Hypothalamus (tissue), 51 donors: ENCODE measurements at regions not wholly inside any gene's neighbourhood (a gene's known extent, or its start where the extent isn't known, plus 50 kb on each side); places are given as distances from the start of the nearest gene placed in this dataset.

Experiments used
- DNase-seq, 51 donors: peaks; one replicate each; lab custom pipeline; 2025; lab: John Stamatoyannopoulos, UW

DNA sequence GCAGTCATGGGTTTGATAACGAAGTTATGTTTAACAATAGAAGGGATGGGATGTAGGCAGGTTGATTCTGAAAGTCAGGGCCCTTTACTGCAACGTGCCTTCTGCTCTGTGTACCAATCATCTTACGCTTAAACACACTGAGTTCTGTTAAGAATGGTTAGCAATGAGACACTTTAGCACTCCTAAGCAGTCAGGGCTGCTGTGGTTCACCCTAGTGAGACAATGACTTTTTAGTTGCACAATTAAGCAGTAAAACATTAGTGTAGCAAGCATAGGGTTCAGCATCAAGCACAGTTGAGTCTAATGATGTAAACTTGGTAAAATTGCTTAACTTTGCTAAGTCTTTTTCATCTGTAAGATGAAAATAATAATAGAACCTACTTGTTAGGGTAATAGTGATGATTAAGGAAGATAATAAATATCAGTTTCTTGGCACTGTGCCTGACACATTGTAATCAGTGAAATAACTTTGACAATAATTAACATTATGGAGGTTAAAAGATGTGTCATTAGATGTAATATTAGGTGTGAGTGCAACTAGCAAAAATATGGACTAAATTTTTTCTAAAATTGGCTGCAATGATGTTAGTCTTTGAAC lies 484.2 kb upstream of the THBS1 start:
- DNase-seq: no peak

DNA sequence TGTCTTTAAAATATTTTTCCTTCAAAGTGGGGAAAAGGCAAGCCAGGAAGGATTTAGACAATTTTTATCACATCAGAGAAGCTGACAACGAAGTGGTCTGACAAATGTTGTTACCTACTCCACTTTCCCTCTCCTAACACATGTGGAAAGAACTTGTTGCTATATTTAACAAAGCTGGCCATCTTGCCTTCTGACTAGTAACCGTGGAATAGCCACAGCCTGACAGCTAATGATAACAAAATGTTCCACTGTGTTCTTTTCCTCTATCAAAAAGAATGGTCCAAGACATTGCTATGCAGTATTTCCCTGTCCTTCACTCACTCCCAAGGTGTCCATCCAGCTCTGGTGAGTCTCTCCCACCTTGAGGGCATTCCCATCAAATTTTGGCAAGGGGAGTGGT lies 481.4 kb upstream of the THBS1 start:
- DNase-seq: no peak

DNA sequence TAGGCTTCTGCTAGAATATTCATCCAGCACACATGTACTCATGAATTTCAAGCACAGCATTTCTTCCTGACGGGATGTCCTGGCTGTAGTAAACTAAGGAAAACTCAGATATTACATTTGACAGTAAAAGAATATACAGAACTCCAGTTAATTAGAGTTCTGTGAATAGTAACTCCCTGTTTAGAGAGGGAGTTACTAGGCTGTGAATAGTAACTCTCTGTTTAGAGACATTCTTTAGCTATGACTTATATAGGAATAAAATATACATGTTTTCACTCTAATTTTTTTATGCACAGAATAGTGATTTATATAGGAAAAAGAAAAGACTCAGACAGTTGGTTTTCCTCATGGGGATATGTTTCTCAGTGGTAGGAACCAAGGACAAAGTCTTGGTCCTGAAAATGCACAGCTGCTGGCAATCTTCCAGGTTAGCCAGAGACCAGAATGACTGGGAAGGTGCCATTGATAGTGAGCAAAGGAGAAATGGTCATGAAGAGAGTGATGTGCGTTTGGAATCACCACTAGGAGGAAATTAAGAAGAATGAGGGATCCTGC lies 480.7 kb upstream of the THBS1 start:
- no peak for DNase-seq

DNA sequence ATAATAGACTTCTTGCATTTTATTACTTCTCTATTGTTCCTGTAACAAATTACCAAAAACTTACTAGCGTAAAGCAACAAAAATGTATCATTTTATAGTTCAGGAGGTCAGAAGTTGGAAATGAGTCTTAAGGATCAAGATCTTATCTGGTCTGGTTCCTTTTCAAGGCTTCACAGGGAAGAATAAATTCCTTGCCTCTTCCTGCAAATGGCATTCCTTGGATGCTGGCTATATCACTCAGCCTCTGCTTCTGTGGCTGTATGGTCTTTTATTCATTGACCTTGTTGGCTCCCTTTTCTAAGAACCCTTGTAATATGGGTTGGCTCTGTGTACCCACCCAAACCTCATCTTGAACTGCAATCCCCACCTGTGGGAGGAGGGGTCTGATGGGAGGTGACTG lies 478.4 kb upstream of the THBS1 start:
- DNase-seq: no peak

DNA sequence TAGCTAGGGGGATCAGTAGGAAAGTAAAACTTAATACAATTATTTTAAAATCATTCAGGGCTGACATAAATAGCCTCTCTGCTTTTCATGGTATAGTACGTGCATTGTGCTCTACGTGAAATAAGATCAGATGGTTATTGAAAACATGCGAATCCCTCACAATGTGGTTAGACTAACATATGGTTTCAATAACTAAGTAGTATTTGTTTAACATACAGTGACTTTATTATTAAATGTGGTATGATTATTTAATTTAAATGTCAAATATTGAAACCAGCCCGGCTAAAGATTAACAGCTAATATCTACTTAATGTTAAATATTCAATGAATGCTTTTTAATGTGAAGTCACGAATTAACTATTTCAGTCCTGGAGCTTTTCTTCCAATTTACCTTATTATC lies 473.9 kb upstream of the THBS1 start:
- no peak for DNase-seq

DNA sequence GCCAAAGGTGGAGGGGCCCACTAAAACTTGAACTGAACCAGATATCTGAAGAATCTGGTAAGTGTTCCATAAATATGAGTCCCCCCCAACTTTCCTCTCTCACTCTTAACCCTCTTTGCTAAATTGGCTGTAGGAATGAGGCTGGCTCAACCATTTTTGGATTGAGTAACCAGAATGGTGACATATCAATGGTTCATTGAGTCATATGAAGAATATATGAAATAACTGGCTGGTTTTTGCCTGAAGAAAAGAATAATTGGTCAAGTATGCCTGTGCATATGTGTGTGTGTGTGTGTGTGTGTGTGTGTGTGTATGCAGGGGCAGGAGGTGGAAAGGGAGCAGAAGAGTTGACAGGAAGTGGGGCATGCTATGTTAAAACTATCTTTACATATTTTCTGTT lies 472.9 kb upstream of the THBS1 start:
- no peak for DNase-seq

DNA sequence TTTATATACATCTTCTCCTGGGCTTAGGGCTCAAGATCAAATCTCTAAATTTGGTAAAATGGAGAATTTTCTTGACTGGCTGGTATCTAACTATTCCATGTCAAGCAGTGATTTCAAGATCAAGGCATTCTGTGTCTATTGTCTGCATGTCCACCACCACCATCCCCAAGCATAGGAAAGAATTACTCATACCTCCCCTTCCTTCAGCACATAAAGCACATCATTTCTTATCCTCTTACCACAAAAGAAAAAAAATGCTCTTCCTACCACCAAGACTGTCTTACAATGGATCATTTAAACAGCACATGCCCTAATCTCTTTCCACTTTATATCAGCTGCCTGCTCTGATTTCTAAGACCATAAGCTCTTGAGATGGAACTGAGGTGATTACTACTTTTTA lies 470.5 kb upstream of the THBS1 start:
- no peak for DNase-seq

DNA sequence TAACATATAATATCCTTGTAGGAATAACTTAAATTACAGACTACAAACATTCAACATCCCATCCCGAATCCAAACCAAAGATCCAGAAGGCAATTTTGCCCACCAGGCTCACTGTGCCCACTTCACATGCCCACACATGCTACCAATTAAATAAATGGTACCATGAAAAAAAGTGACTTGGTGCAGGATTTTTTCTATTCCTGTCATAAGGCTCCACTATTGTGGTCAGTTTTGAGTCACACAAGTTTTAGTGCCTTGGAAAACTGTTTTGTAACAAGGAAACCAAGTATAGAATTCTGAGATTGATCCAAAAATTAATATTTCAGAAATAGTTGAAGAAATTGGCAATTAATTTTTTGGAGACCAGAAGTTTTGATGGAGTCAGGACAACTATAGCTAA lies 470.1 kb upstream of the THBS1 start:
- DNase-seq: no peak

DNA sequence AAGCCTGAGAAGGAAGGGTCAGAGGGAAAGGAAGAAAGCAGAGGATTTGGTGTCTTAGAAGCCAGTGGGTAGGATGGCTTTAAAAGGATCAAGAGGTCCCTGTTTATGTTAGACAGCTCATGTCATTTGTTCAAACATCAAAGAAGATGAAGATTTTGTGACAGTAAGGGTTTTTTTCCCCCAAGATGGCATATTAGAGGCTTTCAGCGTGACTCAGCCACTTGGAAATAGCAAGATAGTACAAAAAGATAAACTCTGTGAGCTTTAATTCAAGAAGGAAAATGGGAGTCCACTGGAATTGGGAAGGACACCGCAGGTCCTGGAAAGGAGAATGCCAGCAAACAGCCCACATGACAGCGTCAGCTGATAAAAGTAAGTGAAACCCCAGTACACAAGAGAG lies 467.1 kb upstream of the THBS1 start:
- DNase-seq: no peak

DNA sequence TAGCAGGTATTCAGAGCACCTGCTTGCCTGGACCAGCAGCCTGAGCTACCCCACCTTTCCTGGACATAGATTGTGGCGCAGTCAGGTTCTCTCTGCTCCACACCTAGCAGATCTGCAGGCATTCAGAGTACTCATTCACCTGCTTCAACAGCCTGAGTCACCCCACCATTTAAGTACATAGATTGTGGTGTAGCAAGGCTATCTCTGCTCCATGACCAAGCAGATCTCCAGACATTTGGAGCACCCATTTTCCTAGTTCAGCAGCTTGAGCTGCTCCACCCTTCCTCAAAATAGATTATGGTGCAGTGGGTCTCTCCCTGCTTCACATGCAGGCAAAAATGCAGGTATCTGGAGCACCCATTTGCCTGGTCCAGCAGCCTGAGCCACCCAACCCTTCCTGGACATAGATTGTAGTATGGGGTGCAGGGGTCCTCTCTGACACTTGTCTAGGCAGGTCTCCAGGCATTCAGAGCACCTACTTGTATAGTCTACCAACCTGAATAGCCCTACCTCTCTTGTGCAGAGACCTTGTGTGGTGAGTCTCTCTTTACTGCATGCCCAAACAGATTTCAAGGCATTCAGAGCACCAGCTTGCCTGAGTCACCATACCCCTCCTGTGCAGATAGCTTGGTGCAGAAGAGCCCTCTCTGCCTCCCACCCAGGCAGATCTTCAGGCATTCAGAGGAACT lies 466.0 kb upstream of the THBS1 start:
- no peak for DNase-seq

DNA sequence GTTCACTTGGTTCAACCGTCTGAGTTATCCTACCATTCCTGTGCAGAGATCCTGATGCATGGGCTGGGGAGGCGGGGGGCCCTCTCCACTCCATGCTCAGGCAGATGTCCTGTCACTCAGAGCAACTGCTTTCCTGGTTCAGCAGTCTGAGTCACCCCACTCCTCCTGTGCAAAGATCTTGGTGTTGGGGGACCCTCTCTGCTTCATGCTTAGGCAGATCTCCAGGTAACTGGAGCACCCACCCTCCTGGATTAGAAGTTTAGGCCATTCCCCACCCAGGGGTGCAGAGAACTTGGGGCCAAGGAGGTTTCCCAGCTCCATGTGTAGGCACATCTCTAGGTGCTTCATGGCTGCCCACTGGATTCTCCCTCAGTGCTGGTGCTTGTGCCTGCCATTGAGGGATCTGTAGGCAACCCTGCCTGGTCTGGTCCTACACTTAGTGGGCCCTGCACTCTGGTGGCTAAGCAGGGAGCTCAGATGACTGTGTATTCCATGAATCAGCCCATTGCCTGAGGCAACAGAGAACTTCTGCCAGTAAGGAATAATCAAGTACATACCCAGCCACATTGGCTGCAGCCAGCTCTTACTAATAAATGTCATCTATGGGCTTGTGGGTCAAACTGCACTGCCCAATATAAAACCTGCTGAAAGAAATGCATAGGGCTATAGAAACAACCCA lies 465.4 kb upstream of the THBS1 start:
- DNase-seq: no peak

DNA sequence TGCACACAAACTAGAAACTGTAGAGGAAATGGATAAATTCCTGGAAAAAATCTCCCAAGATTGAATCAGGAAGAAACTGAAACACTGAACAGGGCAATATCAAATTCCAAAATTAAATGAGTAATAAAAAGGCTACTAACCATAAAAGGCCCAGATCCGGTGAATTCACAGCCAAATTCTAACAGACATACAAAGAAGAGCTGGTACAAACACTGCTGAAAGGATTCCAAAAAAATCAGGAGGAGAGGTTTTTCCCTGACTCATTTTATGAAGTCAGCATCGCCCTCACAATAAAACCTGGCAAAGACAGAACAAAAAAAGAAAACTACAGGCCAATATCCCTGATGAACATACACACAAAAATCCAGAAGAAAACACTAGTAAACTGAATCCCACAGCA lies 462.4 kb upstream of the THBS1 start:
- DNase-seq: no peak

DNA sequence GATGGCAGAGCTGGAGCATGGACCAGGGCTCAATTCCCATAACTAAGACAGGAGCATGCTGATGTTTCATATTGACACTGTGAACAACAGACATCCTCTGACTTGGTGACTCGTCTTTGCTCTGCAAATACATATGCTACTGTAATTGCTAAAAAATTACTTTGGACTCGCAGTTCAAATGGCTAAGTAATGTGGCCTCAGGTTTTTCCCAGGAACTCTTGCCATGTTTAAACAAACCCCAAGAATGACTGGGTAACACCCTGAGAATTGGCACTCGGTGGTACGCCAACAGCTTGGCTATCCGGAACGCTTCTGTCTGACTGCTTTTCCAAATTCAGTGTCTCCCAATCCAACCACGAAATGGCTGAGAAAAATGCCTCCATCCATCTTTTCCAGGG lies 456.7 kb upstream of the THBS1 start:
- no peak for DNase-seq

DNA sequence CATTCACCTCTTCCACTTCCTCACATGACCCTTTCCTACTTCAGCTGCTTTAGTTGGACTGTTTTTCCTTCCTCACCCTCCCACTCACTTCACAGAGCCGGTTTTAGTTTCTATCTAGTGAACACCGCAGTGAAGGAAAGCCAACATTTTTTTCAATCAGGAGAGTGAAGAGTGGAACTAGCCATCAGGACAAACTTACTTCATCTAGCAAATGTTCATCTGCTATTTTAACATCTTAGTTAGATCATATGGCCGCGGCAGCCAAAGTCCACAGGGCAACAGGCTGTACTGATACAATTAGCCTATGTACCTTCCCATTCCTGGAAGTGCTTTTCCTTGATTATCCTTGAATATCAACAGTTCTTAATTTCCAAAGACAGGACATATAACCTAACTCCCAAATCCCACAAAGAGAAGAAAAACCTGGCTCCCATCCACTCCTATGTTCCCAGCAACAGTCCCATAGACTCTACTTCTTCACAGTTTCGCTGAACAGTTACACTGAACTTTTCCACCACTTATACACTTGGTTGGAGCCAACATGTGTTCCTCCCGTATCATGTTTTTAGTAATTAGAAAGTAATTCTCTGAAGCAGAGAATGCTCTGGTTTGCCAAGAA lies 456.2 kb upstream of the THBS1 start:
- DNase-seq: no peak

DNA sequence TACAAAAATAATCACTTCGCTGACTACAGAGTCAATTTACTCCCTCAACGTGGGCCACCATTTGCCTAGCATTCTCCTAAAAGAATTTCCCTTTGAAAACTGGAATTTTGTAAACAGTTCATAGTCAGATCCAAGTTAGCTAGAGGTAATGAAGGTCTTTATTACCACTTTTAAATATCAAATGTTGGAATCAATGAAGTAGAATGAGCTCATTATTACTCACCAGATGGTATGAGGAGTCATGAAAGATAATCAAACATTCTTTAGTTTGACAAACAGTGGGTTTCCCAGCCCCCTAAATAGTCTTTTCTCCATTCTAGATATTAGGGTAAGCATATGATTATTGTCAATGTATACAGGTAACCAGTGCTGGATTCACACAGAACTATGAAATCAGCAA lies 455.7 kb upstream of the THBS1 start:
- no peak for DNase-seq

DNA sequence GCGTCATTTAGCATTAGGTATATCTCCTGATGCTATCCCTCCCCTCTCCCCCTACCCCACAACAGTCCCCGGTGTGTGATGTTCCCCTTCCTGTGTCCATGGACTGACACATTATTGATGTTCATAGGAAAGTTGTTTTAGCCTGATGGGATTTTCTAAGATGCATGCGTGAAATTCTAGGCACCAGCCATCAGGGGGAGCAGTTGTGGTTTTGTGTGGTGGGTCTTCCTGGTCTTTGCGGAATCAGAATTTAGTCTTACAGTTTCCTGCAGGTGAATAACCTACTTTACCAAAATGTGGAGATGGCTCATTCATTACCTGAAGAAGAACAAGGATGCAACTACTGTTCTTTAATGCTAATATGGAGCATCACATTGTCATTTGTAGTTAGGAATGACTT lies 455.0 kb upstream of the THBS1 start:
- peak in 2 of 51 donors; percentile 1 to 5 for DNase-seq

DNA sequence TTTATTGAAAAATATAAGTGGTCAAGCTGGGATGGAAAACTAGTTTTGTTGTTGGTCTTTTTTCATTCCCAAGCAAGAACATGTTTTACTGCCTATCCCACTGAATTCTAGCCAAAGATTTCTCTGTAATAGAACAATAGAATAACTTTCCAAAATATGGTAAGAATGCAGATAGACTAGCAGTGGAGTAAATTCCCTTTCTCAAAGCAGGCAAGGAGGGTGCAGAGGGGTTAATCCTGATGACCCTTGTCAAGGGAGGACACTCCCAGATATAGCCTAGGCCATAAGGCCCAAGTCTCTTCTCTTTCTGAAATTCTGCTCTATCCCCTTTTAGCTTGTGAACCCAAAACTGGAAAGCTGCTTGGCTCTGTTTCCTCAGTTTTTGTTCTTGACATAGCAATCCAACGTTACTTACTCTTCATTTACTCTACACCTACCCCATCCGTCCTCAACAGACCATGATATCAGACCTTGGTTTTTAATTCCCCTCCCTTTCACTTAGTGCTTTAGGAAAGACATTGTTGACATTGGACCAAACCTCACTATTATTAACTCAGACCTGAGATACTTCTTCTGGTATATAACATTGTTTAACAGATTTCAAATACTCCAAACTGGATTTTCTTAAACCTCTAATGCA lies 453.6 kb upstream of the THBS1 start:
- DNase-seq: no peak

DNA sequence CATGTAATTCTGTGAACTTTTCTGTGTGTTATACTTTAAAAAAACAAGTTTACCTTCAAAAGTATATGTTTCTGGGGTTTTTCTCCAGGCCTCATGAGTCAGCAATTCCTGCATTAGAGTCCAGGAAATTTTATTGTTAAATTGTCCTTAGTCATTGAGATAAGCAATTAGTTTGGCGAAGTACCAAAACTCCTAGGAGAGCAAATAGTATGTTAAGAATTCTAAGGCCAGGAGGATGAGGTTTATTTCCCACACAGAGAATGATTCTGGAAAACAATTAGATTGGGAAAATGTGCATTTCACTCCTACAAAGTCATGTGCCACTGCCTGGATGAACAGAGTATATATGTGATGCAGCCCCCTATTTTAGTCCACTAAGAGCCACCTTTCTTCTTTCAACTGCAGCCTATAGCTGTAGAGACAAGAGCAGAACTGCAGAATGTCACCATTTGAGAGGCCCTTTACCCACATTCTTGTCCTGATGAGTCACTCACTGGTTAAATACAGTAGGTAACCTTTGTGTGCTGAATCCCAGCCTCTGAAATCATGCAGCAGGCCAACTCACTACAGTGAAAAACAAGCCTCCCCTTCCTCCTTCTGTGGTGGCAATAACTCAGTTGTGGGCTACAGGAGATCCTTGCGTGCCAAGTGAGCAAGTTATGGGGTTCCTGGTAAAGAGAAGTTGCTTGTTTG lies 452.8 kb upstream of the THBS1 start:
- DNase-seq: no peak

DNA sequence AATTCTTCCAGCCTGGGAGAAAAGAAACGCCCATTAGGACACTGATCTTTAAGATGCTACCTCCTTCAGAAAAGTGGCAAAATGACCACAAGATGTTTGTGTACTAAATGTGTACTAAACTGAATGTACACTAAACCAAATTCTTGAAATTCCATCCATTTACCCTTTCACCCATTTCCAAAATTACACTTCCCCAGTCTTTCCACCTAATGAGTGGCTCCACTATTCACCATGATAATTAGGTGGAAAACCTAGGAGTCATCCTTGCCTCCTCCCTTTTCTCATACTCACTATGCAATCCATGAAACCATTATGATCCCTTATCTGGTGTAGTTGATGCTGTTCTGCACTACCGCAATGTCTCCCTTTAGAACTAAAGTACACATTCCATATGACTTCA lies 452.1 kb upstream of the THBS1 start:
- DNase-seq: no peak

DNA sequence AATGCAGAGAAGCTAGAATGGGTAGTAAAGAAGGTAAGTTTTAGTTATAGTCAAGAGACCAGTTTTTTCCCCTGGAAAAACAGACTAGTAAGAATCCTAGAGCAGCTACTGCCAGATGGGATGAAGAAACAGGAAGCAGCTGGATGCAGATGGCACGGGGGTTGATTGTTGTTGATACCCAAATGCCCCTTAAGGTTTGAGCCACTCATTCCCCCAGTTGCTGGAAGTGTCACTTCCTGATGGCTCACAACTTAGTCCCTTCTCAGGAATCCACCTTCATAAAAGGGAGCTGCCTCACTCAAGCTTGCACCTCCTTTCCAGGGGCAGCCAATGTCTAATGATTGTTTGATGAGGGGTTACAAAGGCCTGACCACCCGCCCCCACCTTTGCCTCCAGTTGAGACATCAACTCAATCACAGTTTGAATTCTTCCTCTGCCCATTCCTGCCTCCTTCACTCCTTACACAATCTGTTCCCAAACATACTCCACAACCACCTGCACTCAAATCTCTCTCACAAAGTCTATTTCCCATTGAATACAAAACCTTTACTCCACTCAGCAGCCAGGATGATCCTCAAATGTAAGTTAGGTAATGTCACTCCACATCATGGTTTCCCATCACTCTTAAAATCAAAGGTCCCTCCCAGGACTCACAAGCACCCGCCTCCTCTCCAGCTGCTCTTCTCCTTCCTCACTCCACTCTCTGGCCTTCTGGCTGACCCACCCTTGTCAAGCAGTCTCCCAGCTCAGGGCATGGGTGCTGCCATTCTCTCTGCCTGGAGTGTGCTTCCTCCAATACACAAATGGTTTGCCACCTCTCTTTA lies 450.1 kb upstream of the THBS1 start:
- no peak for DNase-seq
